Stimulated activated CD8-positive, alpha-beta memory T cell treated with anti-CD3 and anti-CD28 coated beads, Interleukin-7, amount 100 ng/mL, for 48 hours (primary cell): ENCODE measurements at regions not wholly inside any gene's neighbourhood (a gene's known extent, or its start where the extent isn't known, plus 50 kb on each side); places are given as distances from the start of the nearest gene placed in this dataset.
"Not testable (repeated sequence)": the region's sequence is repeated elsewhere in the genome, so short reads cannot be mapped to it uniquely, and the experiment has no call there.

Source experiments
- DNase-seq, 2 donors: peaks; one replicate each; pipeline ENCODE4 v3.0.0-alpha.2; 2020; ENCODE audit warnings: low read depth in 1 of 2; ENCODE audit errors: extremely low read depth in 1 of 2

DNA sequence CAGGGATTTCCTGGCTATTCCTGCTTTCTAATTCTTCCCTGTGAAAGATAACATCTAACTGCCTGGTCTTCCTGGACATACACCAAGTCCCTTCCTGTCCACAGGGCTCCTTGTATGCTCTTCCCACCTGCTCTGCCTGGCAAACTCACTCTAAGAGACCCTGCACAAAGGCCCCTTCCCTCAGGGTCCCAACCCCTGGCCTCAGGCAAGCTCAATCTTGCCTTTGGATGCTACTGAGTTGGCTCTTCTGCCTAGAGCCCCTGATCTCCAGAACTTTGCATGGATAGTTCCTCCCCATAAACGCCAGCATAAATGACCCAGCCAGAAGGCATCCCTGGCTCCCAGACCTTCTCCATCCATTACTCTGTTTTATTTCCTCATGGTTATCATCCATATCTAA is 98.3 kb upstream of the OTOS start:
- DNase-seq: no peak

DNA sequence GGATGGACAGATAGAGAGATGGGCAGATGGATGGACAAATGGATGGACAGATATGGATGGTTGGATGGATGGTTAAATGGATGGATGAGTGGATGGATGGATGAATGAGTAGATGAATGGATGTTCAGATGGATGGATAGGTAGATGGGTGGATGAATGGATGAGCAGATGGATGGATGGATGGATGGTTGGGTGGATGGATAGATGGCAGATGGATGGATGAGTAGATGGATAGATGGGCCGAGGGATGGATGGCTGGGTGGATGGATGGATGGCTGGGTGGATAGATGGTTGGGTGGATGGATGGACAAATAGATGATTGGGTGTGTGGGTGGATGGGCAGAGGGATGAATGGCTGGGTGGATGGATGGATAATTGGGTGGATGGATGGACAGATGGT is 98.9 kb upstream of the OTOS start:
- DNase-seq: no peak

DNA sequence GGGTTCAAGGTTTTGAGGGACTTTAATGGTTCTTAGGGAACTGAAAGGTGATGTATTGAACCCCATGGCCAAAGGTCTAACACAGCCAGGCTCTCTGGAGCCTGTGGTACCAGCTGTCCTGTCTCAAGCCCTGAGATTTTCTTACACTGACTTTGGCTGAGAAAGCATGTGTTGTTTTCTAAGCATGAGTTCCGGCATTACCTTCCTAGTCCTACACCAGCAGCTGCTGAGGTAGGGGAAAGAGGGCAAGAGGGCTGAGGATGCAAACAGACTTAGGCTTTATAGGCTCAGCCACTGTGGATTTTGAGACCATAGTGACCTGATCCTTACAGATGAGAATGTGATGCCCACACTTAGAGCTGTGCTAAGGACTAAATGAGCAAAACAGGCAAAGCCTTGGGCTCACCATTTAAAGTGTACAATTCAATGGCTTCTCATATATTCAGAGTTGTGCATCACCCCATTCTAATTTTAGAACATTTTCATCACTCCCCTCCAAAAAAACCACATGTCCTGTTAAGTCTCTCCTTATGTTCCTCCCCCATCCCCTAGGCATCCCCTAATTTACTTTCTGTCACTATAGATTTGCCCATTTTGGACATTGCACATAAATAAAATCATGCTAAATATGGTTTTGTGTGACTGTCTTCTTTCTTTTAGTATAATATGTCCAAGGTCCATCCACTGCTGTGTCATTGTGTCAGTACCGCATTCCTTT is 99.7 kb upstream of the OTOS start:
- DNase-seq: no peak

DNA sequence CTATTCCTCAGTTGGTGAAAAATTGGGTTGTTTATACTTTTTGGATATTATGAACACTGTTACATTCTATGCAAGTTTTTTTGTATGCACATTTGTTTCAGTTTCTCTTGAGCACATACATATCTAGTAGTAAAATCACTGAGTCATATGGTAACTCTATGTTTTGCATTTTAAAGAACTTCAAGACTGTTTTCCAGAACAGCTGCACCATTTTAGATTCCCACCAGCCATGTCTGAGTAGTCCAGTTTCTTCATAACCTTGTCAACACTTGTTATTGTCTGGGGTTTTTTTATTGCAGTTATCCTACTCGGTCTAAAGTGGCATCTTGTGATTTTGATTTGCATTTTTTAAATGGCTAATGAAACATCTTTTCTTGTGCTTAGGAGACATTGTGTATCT is 100.3 kb upstream of the OTOS start:
- no peak for DNase-seq

DNA sequence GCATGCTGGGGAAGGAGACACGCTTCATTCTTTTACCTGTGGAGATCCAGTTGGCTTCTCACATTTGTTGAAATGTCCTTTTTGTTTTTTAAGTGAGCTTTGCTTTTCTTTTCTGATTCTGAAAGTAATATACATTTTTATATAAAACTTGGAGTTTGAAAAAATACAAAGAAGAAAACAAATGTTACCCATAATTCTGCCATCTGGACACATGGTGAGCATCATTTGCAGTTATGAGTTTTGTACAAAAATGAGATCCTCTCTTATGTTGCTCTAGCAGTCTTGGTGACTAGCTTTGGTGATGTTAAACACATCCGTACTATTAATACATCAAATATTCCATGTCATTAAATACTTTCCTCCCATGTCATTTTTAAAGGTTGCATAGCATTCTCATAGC is 101.1 kb upstream of the OTOS start:
- DNase-seq: no peak

DNA sequence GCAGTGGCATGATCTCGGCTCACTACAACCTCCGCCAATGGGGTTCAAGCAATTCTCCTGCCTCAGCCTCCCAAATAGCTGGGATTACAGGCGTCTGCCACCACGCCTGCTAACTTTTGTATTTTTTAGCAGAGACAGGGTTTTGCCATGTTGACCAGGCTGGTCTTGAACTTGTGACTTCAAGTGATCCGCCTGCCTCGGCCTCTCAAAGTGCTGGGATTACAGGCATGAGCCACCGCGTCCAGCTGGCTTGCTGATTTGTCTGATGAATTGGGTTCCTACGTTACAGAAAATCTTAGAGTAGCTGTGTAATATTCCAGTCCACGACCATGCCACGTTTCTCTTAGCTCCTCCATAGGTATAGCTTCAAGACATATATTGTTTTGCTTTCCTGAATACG is 102.6 kb upstream of the OTOS start:
- DNase-seq: not testable (repeated sequence)

DNA sequence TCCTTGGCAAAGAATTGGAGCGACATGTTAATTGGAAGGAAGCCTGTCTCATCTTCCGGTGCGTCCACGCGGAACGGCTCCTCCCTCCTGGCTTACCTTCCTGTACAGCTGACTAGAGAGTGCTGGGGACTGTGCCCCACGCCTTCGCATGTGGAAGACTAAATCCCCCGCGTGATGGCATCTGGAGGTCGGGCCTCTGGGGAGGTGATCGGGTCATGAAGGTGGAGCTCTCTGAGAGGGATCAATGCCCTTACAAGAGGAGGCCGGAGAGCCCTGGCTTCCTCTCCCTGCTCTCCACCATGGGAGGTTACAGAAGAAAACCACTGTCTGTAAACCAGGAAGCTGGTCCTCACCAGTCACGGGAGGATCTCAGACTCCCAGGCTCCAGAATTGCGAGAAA is 104.1 kb upstream of the OTOS start:
- DNase-seq: no peak

DNA sequence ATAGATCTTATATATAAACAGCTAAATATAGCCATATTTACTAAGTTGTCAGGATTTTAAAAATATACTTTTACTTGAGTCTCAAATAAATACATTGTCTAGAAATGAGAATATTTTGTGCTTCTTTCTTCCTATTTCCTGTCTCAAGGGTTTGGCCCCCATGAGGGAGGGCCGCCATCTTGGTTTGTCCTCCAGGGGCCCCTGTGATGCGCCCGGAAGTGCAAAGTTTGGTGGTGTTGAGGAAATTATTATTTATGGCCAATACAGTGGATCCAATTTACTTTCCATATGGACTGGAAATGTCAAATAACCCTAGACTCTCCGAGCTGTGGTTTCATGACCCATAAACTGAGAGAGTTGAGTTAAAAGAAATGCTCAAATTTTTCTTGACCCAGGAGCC is 104.7 kb upstream of the OTOS start:
- DNase-seq: no peak

DNA sequence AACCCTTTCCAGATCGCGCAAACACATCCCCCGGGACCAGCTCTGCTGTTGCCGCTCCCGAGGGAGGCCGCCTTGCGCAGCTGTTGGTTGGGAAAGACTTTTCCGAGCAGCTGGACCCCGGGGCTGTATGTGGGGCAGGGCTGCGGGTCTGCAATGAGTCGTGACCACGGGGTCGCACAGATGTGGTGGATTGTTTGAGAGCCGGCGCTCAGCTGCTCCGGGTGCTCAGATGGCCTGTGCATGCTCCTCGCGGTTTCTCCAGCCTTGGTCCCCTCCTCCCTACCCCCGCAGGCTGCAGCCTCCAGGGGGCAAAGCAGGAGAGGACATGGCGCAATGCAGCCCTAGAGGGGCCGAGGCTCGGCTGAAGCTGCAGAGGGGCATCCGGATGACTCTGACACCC is 105.2 kb upstream of the OTOS start:
- no peak for DNase-seq

DNA sequence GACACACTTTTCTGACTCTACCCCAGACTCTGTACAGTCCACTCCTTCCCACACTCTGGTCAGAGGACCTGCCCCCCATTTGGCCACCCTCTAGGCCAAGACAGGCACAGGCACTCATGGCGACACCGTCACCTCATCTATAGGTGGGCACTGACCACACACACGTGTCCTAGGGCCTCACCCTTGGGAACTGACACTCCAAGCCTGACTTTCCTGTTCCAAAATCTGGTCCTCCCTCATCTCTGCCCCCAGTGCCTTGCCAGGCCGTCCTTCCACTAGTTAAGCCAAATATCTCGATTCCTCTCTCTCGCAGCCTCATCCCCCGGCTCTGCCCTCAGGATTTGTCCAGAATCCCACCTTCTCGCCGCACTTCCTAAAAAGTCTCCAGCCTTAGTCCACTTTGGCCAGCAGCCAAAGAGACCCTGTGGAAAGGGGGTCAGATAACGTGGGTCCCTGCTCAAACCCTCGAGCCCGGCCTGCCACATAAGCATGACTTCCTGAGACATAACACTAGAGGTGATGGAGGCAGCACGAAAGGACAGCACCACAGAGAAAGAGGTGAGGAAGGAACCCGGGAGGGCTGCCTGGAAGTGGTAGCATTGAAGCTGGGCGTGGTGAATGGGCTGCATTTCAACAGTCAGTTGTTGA is 105.8 kb upstream of the OTOS start:
- DNase-seq: no peak

DNA sequence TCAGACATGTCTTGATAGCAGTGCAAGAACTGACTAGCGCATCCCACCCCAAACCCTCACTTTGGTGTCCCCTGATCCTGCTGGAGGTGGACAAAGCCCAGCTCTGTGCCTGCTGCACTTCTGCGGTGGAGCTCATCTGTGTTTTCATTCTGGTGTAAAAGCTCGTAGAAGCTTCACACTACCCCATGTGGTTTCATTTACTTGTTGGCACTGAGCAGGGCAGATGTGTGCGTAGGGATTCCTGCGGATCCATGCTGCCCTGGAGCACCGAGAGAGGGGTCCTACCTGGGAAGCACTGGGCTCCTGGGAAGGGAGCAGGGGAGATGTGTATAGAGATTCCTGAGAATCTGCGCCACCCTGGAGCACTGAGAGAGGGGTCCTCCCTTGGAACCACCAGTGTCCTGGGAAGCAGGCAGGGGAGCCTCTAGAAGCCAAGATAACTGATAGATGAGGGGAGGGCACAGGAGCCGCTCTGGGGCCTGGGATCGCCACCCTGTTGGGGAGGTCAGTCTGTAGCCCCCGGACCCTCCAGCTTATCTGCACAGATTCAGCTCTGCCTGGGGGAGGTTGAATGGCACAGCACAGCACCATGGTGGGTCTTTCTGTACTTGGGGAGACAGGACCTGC is 106.9 kb upstream of the OTOS start:
- no peak for DNase-seq

DNA sequence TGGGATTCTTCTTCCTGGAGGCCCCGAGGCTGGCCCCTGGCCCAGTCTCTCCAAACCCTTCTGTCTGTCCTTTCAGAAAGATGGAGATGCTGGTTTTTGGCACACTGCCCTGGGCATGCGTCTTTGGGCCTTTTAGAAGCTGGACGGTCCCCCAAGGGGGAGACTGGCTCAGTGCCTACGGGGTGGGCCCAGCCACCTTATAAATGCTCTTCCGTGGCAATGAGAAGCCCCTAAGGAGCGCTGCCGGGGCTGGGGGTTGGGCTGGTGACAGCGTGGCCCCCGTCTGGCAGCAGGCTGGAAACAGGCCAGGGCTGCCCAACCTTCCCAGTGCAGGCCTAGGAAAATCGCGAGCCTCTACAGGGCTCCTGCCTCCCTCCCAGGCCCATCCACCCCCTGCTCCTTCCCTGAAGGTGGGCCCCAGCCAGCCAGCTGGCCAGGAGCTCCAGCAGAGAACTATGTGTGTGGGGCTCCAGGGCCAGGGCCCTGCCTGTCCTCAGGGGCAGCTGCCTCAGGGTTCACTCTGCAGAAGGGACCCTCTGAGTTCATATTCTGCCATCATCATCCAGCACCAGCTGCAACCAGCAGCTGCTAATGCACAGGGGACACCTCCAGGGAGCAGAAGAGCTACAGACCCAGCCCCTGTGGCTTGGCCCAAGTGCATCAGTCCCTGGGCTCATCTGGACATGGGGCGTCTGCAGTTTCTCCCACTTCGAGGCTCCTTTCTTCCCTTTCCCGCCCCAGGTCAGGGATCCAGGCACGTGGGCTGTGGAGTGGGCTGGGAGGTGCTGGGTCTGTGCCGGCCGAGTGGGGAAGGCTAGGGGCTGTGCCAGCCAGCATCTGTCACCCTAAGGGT is 107.6 kb upstream of the OTOS start:
- DNase-seq: no peak

DNA sequence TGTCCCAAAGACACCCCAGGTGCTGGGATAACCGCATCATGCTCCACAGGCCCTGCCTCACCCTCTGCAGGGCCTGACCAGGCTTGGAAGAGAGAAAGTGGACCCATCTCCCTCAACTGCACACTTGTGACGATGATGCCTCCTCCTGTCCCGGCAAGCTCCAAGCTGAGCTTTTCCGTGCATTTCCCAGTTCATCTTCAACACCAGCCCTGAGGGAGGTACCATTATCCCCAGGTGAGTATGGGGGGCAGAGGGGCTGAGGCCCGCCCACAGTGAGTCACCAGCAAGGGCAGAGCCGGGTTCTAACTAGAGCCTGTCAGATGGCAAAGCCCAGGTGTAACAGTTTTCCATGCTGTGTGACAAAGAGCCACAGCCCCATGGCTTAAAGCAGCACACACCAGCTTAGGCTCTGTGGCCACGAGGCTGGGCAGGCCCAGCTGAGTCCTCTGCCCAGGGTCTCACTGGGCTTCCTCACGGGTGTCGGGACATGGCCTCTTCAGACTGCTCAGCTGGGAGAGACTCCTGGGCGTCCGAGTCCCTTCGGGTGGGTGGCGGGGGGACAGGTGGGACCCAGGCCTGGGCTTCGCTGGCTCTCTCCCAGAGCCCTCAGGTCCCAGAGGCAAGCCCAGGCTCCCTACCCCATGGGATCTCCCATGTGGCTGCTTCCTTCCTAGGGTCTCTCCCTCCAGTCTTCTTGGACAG is 108.4 kb upstream of the OTOS start:
- no peak for DNase-seq

DNA sequence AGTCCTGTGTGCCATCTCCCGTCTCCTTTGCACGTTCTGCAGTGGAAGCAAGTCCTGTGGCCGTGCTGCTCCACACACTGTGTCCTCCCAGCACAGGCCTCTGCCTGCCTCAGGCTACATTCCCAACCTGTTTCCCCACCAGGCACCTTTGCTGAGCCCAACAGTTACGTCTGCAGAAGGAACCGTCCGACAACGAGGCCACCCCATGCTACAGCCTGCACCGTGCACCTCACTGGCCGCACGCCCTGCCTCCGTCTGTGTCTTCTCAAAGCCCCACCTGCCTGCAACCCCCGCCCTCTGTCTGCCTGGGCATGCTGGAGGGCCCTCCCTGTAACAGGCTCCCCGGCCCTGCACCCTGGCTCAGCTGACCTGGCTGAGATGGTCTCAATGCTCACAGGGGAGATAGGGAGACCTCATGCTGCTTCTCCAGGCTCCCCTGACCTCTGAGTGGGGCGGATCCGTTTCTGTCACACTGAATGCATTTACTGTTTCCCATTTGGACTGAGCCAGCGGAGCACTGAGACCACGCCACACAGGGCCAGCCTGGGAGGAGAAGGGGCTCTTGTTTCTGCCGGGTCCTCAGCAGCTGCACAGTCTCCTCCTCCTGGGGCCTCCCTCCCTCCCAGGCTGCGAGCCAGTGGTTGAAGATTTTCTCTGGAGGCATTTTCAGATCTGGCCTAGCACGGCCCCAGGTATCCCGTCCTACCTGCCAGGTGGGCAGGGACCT is 109.1 kb upstream of the OTOS start:
- no peak for DNase-seq

DNA sequence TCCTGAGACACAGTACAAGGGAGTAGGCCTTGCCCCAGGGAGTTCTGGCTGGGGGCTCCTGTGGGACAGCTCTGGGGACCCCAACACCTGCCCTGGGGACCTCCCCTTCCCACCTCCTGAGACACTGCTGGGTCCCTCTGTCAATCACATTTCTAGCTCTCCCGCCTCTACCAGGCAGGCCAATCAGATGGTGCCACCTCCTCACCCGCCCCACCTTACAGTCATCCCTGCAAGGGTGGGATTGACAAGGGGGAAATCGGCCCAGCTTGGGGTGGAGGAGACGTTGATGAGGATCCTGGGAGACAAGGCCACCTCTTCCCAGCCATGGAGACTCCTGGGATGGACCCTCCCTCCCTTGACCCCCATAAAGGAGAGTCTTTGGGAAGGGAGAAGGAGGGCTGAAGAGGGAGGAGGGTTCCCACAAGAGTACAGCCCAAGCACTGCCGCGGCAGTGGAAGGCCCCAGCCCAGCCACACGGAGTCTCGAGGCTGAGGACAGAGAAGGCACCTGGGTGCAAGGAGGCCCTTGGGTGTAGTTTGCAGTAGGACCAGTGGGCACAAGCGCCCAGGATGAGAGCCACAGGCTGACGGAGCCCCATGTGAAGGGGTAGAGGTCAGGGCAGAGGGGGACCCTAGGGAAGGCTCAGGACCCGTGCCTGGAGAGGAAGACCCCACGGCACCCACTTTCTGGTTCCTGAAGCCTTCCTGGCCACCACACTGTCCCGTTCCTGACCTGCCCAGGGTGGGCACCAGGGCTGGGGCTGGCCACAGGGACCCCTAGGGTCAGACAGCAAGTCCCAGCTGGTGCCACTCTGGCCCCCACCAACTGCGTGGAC is 109.9 kb upstream of the OTOS start:
- no peak for DNase-seq

DNA sequence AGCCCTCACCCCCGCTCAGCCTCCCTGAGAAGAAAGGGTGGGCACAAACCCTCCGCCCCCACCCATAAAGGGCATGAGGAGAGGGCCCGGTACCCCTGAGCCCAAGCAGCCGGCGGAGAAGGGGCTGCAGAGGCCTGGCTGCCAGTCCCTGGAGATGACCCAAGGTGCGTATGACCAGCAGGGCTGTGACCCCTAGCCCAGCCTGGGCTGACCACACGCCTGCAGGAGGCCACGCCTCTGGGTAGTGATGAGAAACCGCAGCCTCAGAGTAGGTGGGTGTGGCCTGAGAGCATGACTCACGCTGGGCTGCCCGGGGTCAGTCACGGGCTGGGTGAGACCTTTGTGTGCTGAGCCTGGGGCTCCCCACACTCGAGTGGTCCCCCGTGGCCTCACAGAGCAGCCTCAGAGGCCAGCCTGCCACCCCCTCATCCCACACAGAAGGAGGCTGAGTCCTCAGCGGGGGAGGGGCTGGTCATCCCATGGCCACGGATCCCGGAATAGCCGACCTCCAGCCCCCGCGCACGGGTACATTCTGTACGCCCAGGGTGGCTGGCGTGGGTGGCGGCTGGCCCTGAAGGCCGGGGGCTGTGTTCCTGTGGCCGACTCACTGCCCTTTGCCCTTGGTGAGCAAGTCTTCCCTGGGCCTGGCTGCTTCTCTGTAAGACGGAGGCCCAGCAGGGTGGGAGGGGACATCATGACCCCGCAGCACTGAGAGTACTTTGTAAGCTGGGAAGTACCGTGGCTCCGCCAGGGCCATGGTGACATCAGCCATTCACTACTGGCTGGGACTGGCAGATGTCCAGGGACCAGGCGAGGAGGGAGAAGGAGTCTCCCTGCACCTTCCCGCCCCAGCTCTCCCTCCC is 110.8 kb upstream of the OTOS start:
- DNase-seq: no peak

DNA sequence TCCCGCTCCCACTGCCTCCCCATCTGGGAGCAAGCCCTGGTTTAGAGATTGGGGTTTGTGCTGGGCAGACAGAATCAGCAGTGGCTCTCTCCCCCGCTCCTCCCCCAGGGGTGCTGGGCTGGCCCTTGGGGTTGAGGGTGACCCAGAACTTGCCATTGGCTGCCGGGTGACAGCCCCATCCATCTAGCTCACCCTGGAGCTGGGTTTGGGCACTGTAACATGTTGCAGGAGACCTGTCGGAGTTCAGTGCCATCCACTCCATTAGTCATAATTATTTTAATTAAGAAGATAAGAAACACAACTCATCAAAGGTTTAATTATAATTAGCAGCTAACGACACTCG is 111.4 kb upstream of the OTOS start:
- DNase-seq: no peak

DNA sequence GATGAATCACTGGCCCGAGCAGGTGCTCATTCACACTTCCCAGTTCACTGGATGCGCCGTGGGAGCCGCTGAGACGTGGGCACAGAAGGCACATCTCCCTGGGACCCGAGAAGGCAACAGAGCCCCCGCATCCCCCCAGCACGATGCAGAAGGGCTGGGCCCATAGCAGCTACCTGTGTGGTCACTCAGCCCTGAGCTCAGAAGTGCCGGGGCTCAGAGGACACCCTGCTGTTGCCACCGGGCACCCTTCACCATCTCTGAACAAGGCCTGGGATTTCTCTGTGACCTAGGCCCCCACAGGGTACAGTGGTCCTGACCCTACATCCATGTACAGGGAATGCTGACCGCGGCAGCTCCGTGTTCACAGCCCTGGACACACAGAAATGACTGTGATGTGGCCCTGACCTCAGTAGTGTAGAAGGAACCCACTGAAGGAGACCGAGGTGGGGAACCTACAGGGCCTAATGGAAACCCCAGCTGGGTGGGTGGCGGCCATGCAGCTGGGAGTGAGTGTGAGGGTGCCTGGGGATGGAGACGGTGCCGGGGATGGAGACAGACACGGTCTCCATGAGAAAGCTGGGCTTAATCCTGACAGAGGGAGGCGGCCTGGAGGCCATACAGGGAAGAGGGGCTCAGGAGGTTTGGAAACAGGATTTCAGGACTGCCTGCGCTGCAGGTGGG is 111.9 kb upstream of the OTOS start:
- no peak for DNase-seq
